Loucy (cell line): ENCODE measurements at regions not wholly inside any gene's neighbourhood (a gene's known extent, or its start where the extent isn't known, plus 50 kb on each side); places are given as distances from the start of the nearest gene placed in this dataset.

Experiments
- CTCF ChIP-seq: fragments of 200-600 bp; sonication (generic); conservative IDR thresholded peaks from 2 replicates; pipeline ENCODE4 v1.5.1; 2014; ENCODE audit warnings: mild to moderate bottlenecking, antibody characterized with exemption, low read length
- EZH2phosphoT487 ChIP-seq: fragments of 200-600 bp; IDR thresholded peaks from 2 replicates; pipeline ENCODE4 v1.6.1; 2018; ENCODE audit warnings: antibody characterized with exemption, mild to moderate bottlenecking, moderate library complexity, borderline replicate concordance

GRCh38 chr10:118436742-118437141 lies 94.6 kb upstream of the FAM204A start:
- TF ChIP-seq EZH2phosphoT487: no peak
- TF ChIP-seq CTCF: no peak
